HCEC 1CT (cell line): ENCODE measurements at regions not wholly inside any gene's neighbourhood (a gene's known extent, or its start where the extent isn't known, plus 50 kb on each side); places are given as distances from the start of the nearest gene placed in this dataset.

Experiments used
- DNase-seq: peaks from one replicate; pipeline ENCODE4 v3.0.0-alpha.2; 2017

- peak; percentile 39 for DNase-seq
Observed at GRCh38 chr2:48851161-48851560, 95.6 kb upstream of the LHCGR start.

- DNase-seq: peak; percentile 82
Observed at GRCh38 chr2:48849770-48850169, 94.2 kb upstream of the LHCGR start.

- DNase-seq: no peak
Observed at GRCh38 chr2:48845684-48846083, 90.2 kb upstream of the LHCGR start.

GRCh38 chr2:48844417-48845155 lies 89.1 kb upstream of the LHCGR start:
- DNase-seq: peak; percentile 81

- no peak for DNase-seq
Observed at GRCh38 chr2:48841126-48841525, 85.6 kb upstream of the LHCGR start.

GRCh38 chr2:48838029-48838428 lies 82.5 kb upstream of the LHCGR start:
- no peak for DNase-seq

- DNase-seq: no peak
Observed at GRCh38 chr2:48829569-48829968, 74.0 kb upstream of the LHCGR start.

GRCh38 chr2:48829036-48829435 lies 73.5 kb upstream of the LHCGR start:
- DNase-seq: no peak

- no peak for DNase-seq
Observed at GRCh38 chr2:48826986-48827385, 71.5 kb upstream of the LHCGR start.

GRCh38 chr2:48824116-48824515 lies 68.6 kb upstream of the LHCGR start:
- DNase-seq: no peak

GRCh38 chr2:48819206-48819735 lies 63.7 kb upstream of the LHCGR start:
- DNase-seq: no peak

GRCh38 chr2:48817355-48817754 lies 61.8 kb upstream of the LHCGR start:
- no peak for DNase-seq

GRCh38 chr2:48812416-48812815 lies 56.9 kb upstream of the LHCGR start:
- no peak for DNase-seq

- DNase-seq: no peak
Observed at GRCh38 chr2:48808311-48808710, 52.8 kb upstream of the LHCGR start.
